Suprapubic skin (tissue), 4 donors: ENCODE measurements at regions not wholly inside any gene's neighbourhood (a gene's known extent, or its start where the extent isn't known, plus 50 kb on each side); places are given as distances from the start of the nearest gene placed in this dataset.

ENCODE experiments used
- DNase-seq, 2 donors: peaks; one replicate each; pipeline ENCODE4 v3.0.0-alpha.2; 2019; ENCODE audit warnings: low spot score in 2 of 2
- H3K27ac ChIP-seq: fragments of 200-600 bp; sonication (generic); one replicate; pipeline ENCODE4 v1.5.1; 2019
- H3K27me3 ChIP-seq: fragments of 200-600 bp; sonication (generic); one replicate; pipeline ENCODE4 v1.5.1; 2019
- H3K36me3 ChIP-seq: fragments of 200-600 bp; sonication (generic); one replicate; pipeline ENCODE4 v1.5.1; 2019
- H3K4me1 ChIP-seq: fragments of 200-600 bp; sonication (generic); one replicate; pipeline ENCODE4 v1.5.1; 2019
- H3K4me3 ChIP-seq: fragments of 200-600 bp; sonication (generic); one replicate; pipeline ENCODE4 v1.5.1; 2019; ENCODE audit warnings: mild to moderate bottlenecking
- H3K9me3 ChIP-seq: fragments of 200-600 bp; sonication (generic); one replicate; pipeline ENCODE4 v1.5.1; 2019
- CTCF ChIP-seq, 2 donors: fragments of 200-600 bp in 1 of 2; fragments of 450-650 bp in 1 of 2; sonication (generic) in 1 of 2; IDR thresholded peaks; one replicate each; pipeline ENCODE4 v1.5.1; 2016 to 2019; ENCODE audit warnings: antibody characterized with exemption in 2 of 2, mild to moderate bottlenecking in 1 of 2, moderate library complexity in 1 of 2
- EP300 ChIP-seq: sonication (generic); formaldehyde crosslinking; IDR thresholded peaks from one replicate; pipeline ENCODE4 v1.6.1; 2017; ENCODE audit warnings: antibody characterized with exemption
- POLR2A ChIP-seq, 2 donors: fragments of 450-650 bp; IDR thresholded peaks; one replicate each; pipeline ENCODE4 v1.6.1; 2017; ENCODE audit warnings: antibody characterized with exemption in 2 of 2, mild to moderate bottlenecking in 2 of 2, moderate library complexity in 2 of 2
- POLR2AphosphoS5 ChIP-seq, 3 donors: sonication (generic); formaldehyde crosslinking; IDR thresholded peaks; one replicate each; pipeline ENCODE4 v1.6.1; 2017; ENCODE audit warnings: antibody characterized with exemption in 3 of 3
- WGBS: methylation state at CpG from one replicate; pipeline ENCODE4 v1.1.5; 2018; 5-methylcytosine and 5-hydroxymethylcytosine counted together

DNA sequence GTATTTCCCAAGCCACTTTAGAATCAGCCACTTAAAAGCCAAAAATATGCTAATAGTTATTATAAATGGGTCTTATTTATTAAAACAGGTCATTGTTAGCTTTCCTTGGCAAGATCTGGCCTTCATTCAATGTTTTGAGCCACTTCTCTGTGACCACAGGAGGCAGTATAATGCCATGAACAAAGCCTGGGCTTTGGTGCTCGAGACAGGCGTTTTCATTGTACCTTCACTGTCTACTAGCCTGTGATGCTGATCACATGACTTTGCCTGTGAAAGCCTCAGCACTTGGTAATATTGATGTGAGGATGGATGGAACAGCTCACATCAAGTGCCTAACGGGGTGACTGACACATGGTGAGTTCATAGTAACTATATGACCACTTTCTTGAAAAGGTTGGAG is 217.0 kb downstream of the RWDD3 start:
- DNase-seq: no peak
- H3K27me3 ChIP-seq: no peaks in the 10 kb centered on the region
- no peak overlapping the region for H3K4me3 ChIP-seq
- TF ChIP-seq CTCF (IDR thresholded peaks at IDR 0.05): no peak
- TF ChIP-seq EP300: no peak
- TF ChIP-seq POLR2A (IDR thresholded peaks at IDR 0.05): no peak
- WGBS: 82% methylated on average over 3 of the region's 3 CpGs
- H3K27ac ChIP-seq: no peak overlapping the region
- H3K36me3 ChIP-seq: no peaks in the 10 kb centered on the region
- no peaks in the 10 kb centered on the region for H3K4me1 ChIP-seq
- H3K9me3 ChIP-seq: no peaks in the 10 kb centered on the region

DNA sequence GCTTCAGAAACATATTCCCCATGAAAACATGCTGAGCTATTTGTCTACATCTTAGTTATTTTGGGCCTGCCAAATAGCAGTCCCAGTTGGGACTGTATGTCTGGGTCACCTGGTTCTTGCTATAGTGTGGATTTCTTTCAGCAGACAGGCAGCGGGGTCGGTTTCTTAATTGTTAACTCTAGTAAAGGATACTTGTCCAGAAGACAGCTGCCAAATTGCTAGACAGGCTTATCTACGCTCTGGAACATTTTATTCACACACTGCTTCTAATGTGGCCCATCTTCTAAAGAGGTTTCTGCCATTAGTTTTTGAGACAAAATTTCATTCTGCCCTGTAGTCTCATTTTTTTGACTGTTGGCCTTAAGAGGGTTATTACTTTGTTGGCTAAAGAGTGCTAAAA is 217.9 kb downstream of the RWDD3 start:
- no peaks in the 10 kb centered on the region for H3K9me3 ChIP-seq
- TF ChIP-seq POLR2A (IDR thresholded peaks at IDR 0.05) (no peak), POLR2AphosphoS5 (IDR thresholded peaks at IDR 0.05) (no peak), EP300 (no peak), CTCF (IDR thresholded peaks at IDR 0.05) (no peak)
- 69% methylated on average over 3 of the region's 3 CpGs for WGBS
- no peaks in the 10 kb centered on the region for H3K4me1 ChIP-seq
- H3K4me3 ChIP-seq: no peak overlapping the region
- no peak for DNase-seq
- H3K27ac ChIP-seq: no peak overlapping the region
- H3K36me3 ChIP-seq: no peaks in the 10 kb centered on the region
- H3K27me3 ChIP-seq: no peaks in the 10 kb centered on the region

- Histone ChIP-seq H3K4me3 (no peak overlapping the region), H3K27me3 (no peaks in the 10 kb centered on the region), H3K36me3 (no peaks in the 10 kb centered on the region), H3K9me3 (no peaks in the 10 kb centered on the region), H3K27ac (no peak overlapping the region), H3K4me1 (no peaks in the 10 kb centered on the region)
- TF ChIP-seq EP300 (no peak), CTCF (IDR thresholded peaks at IDR 0.05) (no peak), POLR2A (IDR thresholded peaks at IDR 0.05) (no peak), POLR2AphosphoS5 (IDR thresholded peaks at IDR 0.05) (no peak)
- 95% methylated on average over 2 of the region's 2 CpGs for WGBS
- no peak for DNase-seq
Observed at GRCh38 chr1:95453053-95453452, 219.0 kb downstream of the RWDD3 start.

DNA sequence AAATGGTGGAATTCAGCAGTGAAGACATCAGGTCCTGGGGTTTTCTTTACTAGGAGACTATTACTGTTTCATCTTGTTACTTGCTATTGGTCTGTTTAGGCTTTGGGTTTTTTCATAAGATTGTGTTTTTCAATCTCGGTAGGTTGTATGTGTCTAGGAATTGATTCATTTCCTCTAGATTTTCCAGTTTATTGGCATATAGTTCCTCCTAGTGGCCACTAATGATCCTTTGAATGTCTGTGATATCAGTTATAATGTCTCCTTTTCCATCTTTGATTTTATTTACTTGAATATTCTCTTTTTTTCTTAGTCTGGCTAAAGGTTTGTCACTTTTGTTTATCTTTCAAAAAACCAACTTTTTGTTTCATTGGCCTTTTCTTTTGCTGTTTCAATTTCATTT is 233.0 kb downstream of the RWDD3 start:
- H3K36me3 ChIP-seq: no peaks in the 10 kb centered on the region
- no peak for DNase-seq
- 43% methylated on average over 1 of the region's 1 CpG for WGBS
- H3K27me3 ChIP-seq: no peaks in the 10 kb centered on the region
- no peak overlapping the region for H3K4me3 ChIP-seq
- TF ChIP-seq POLR2AphosphoS5 (IDR thresholded peaks at IDR 0.05) (no peak), CTCF (IDR thresholded peaks at IDR 0.05) (no peak), EP300 (no peak), POLR2A (IDR thresholded peaks at IDR 0.05) (no peak)
- H3K9me3 ChIP-seq: no peaks in the 10 kb centered on the region
- no peaks in the 10 kb centered on the region for H3K4me1 ChIP-seq
- H3K27ac ChIP-seq: no peak overlapping the region

DNA sequence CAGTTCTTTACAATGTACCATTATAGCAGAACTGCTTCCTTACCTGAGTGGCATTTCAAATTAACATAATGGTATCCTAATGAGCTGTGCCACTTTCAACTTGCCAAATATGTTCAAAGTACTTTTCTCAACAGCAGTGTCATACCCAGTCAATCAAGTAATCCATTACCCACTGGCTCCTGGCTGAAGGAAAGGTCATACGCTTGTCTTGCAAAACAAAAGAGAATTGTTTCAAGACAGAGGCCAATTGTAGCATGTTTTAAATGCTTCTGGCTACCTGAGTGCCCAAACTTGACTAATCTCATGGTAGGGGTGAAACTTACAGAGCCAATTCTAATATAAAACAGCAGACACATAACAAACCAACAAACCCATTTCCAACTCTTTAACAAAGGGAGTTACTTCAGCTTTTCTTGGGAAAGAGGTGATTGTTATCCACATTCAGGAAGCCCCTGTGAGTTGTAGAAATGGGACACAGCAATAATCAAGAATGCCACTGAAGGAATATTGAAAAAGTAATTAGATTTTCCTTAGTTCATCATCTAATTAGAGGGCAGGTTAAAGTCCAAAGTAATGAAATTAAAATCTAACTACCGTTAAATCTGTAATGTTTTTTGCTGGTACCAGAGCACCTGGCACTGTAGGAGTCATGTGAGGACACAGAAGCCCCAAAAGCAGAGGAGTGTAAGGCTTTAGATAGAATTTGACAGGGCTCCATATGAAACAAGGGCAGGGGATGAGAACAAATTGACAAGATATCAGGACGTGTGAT is 241.9 kb downstream of the RWDD3 start:
- H3K27me3 ChIP-seq: no peaks in the 10 kb centered on the region
- no peaks in the 10 kb centered on the region for H3K9me3 ChIP-seq
- H3K36me3 ChIP-seq: no peaks in the 10 kb centered on the region
- 73% methylated on average over 3 of the region's 3 CpGs for WGBS
- peak overlapping the region; percentile 60 for H3K27ac ChIP-seq
- no peak for DNase-seq
- H3K4me1 ChIP-seq: no peaks in the 10 kb centered on the region
- H3K4me3 ChIP-seq: no peak overlapping the region
- TF ChIP-seq POLR2AphosphoS5 (IDR thresholded peaks at IDR 0.05) (no peak), CTCF (IDR thresholded peaks at IDR 0.05) (no peak), POLR2A (IDR thresholded peaks at IDR 0.05) (no peak)
